Kidney capillary endothelial cell (primary cell): ENCODE measurements at regions not wholly inside any gene's neighbourhood (a gene's known extent, or its start where the extent isn't known, plus 50 kb on each side); places are given as distances from the start of the nearest gene placed in this dataset.

Experiments used
- DNase-seq: peaks from one replicate; pipeline ENCODE4 v3.0.0-alpha.2; 2018; ENCODE audit warnings: low spot score

DNA sequence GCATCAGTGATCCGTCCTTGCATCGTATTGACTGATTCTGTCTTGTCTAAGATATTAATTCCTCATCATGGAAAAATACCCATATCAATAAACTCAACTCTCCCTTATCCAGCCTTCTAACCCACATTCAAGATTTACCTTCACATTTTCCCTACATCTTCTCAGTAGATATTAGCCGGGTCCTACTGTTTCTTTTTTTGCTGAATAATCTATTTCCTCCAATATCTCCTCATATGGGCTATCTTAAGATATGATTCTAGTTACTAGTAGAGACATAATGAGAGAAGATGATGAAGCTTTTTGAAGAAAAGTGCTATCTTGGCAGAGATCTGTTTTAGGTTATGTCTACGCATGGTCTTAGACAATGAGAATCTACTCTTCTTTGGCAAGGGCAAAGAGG is 785.8 kb downstream of the BRINP1 start:
- DNase-seq: no peak

DNA sequence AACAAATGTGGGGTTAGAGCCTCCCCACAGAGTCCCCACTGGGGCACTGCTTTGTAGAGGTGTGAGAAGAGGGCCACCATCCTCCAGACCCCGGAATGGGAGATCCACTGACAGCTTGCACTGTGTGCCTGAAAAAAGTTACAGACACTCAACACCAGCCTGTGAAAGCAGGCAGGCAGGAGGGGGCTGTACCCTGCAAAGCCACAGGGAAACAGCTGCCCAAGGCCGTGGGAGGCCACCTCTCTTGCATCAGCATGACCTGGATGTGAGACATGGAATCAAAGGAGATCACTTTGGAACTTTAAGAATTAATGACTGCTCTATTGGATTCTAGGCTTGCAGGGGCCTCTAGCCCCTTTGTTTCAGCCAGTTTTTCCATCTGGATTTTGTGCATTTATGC is 782.3 kb downstream of the BRINP1 start:
- no peak for DNase-seq

DNA sequence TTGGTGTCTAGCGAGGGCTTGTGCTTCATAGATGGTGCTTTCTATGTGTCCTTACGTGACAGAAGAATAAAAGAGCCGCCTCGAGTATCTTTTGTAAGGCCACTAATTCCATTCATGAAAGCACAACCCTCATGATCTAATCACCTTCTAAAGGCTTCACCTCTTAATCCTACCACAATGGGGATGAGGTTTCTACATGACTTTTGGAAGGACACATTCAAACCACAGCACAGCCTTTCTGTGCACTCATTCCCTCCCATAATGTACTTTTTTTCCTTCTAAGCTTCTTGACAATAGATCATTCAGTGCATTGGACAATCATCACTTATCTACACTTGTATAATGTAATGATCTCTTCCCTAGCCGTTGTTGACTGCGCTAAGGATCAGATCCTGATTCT is 774.8 kb downstream of the BRINP1 start:
- no peak for DNase-seq

DNA sequence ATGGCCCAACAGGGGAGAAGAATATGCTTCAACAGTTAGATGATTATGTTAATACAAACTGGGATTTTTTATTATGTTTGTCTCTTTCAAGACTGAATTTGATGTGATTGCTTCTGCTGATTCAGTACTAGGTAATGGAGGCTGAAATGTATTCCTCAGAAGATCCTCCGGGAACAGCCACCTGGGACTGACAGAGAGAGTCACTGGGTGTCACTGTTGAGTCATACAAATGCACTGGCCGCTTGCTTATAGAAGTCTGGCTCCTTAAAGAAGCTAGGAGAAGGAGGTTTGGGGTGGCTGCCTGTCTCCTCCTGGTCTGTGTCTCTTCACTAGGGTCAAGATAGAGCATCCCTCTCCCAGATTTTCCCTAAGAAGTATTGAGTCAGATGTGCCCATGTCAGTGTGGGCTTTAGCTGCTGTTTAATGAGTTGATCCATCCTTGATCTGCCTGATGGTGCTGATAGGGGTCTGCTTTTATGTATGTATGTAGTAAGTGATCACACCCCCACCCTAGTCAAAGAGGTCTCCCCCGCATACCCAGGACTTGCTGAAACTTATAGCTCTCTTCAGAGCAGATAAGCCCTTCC is 773.4 kb downstream of the BRINP1 start:
- DNase-seq: peak; percentile 26

DNA sequence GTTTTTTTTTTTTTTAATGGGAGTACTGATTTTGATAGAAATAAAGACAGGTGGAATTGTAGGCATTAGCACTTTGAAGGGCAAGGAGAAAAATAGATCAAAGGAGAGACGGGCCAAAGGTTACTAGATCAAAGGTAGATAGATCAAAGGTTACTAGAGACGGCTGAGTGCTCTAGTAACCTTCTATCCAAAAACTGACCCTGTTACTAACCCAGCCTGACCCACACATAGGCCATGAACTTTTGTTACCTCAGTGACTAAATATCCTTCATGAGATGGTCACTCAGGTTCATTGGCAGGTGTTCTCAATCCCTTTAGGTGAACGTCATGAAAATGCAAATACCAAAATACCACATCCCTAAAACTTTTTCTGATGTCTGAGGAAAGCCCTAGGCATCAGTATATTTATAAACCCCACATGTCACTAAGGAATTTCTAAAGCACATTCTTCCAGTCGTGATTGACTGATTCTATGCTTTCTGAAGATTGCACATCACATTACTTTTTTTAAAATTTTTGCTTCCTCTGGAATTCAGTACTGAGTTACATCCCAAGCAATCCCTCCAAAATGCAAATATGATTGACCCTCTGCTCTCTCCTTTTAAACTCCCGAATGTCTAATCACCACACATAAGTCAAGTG is 772.7 kb downstream of the BRINP1 start:
- DNase-seq: no peak

DNA sequence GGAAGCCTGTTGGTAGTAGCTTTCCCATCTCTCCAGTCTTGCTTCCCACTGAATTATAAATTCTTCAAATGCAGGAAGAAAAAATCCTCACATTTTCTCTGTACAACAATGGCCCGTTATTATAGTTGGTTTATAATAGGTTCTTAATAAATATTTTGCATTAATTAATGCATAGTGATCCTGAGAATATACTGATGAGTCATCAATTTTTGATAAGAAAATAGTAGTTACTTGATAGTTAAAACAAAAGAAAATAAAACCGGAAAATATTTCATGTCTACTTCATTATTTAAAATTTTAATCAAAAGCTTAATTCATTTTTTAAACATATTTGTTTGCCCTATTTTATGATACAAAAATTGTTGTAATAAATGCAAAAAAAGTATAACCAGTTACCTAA is 762.6 kb downstream of the BRINP1 start:
- DNase-seq: no peak

DNA sequence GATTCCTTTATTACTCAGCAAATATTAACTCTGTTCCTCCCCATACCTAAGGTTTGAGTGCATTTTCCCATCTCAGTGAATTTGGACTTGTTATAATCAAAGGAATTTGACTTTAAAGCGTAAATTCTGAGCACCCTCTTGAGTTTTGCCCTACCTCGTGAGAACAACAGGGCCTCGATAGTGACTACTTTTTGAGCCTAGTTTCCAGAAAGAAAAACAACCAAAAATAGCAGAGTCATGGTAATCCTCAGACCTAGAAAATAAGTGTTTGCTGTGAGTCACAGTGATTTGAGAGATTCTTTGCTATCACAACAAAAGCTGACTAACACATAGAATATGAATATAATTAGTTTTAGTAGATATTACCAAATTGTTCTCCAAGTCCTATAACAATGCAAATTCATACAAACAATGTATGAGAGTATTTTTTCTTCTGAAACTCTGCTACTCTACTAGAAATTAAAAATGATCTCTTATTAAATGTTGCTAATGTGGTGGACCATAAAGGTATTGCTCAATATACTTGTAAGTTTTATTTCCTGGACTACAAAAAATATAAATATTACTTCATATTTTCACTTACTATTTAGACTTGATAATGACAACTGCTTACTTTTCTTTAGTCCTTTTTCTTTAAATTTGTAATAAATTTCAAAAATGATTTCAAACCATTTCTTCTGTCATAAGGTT is 759.7 kb downstream of the BRINP1 start:
- DNase-seq: peak; percentile 57

DNA sequence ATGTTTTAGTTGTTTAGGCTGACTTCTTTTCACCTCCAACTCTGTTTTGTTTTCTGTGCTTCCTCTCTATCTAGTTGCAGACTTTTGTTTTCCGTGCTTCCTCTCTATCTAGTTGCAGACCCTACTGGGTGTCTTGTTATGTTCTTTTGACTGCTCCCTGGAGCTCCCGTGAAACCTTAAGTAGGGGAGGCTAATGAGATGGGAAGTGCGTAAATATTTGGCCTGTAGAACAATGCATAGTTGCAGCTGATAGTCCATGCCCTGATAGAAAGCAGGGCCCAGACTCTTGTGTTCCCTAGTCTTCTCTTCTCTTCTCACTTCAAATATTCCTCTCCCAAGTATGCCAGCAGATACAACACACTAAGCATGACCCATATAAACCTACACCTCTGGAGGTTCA is 757.0 kb downstream of the BRINP1 start:
- DNase-seq: no peak

DNA sequence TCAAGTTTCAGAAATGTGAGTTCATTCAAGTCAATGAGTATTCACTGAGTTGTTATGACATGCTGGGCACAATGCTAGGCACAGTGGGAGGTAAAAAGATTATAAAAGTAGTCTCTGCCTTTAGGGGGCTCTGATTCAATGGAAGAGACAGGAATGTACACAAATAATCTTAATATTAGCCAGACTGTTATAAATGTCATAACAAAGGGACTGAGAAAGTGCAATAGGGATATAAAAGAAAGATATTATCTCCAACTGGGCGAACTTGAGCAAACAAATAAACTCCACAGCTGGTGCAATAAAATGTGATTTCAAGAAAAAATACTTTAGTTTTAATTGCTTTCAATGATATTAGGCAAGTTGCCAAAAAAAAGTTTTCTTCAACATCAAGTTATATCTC is 755.2 kb downstream of the BRINP1 start:
- no peak for DNase-seq

DNA sequence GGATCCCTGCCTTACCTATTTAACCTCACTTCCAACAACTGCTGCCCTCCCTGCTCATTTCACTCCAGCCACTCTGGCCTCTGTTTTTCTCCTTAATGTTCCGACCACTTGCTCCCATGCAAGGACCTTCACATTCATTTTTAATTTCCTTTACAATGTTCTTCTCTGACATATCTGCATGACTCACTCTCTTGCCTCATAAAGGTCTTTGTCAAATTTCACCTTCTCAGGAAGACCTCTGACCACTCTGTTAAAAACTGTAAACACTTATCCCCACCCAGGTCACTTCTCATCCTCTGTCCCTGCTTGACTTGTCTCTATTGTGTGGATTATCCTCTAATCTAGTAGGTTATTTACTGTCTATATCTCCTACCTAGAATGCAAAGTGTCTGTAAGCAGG is 751.2 kb downstream of the BRINP1 start:
- no peak for DNase-seq

DNA sequence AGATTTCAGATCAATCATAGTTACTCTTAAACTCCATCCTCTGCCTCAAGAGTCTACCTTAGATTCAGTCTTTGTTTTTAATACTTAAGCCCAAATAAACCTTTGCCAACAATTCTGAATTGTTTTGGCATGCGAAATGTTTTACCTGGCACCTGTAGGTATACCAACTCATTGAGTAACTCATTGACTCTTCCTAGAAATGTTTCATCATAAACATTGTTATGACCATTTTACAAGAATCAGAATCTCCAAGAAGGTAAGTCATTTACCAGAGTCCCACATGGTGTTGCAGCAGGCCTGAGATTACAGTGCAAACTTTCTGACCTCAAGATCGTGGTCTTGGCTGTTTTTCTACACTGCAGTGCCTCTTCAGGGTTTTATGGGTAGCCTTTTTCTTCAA is 750.4 kb downstream of the BRINP1 start:
- DNase-seq: no peak

DNA sequence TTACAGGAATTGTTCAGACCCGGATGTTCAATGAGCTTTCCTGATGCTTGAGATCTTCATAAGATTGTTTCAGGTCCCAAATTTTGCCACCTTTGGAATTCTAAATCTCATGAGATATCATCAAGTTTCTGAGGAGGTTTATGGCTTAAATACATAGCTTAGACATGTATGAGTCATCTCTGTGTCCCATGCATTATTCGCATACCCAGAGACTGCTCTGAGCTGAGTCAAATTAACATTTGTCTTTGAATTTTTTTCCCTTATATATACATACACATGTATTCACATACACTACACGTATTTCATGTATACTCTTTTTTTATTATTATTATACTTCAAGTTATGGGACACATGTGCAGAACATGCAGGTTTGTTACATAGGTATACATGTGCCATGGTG is 744.6 kb downstream of the BRINP1 start:
- no peak for DNase-seq

DNA sequence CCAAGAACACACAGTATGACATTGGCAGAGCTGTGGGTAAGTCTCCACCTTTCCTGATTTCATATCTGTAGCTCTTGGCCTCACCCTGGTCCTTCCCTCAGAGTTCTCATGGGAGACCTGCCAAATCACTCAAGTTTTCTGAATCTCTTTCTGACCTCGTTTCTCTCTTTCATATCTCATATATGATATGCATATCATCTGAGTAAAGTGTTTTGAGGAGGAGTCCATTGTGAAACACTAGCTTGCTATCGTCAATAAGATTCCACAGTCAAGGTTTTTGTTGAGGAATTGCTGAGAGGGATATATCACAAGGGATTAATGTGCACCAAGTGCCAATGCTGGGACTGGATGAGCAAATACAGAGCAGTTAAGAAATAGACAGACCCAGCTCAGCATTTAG is 739.2 kb downstream of the BRINP1 start:
- DNase-seq: no peak

DNA sequence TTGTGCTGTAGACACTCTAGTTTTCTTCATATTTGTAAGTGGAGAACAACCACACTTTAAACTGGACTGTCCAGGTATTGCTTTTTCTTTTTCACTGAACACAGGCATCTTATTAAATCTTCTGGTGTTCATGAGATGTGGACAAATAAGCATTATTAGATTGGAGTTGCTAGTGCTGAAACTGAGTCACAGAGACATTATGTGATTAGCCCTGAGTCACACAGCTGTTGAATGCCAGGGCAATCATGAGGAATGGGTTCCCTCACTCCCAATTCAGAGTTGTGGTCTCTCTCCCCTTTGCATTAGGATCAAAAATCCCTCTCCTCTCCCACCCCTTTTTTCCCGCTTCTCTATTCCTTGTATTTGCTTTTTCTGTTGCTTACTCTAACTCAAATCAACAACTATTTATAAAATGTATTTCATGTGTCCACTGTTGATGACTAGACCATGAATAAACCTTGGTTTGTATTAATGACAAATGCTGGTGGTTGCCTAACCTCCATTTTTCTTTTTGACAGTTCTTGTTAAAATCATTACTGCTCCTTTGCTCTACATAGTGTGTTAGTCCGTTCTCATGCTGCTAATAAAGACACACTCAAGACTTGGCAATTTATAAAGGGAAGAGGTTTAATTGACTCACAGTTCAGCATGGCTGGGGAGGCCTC is 738.2 kb downstream of the BRINP1 start:
- no peak for DNase-seq

DNA sequence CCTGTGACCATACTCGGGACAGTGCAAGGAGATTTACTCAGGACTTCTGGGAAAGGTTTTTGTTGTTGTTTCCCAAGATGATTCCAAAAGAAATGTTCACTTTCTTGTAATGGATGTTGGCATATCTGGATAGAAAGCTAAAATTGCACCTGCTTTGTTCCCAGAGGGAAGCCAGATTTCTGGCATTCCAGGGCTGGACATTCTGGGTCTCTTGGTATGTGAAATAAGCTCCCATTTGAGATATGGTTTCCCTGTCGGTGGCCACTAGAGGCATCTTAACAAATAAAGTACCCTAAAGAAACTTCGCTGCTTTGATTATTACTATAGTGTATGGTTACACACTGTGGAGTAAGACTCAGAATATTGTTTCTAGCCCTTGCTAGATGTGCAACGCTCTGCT is 737.3 kb downstream of the BRINP1 start:
- DNase-seq: no peak

DNA sequence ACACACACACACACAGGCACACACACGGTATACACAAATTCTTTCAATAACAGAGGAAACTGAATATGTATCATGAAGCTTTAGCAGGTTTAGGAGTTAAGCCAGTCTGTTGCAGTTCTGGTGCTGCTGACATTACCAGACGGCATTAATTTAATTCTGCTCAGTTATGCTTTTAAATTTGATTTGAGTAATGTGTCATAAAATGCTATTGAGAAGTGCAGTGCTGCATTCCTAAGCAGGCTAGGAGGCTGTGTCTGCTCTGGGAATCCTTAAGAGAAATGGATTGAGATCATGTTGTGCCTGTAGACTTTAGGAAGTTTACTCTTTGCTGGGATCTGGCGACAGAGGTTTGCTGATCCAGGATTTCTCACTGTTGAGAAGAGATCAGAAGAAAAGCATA is 733.8 kb downstream of the BRINP1 start:
- DNase-seq: no peak

DNA sequence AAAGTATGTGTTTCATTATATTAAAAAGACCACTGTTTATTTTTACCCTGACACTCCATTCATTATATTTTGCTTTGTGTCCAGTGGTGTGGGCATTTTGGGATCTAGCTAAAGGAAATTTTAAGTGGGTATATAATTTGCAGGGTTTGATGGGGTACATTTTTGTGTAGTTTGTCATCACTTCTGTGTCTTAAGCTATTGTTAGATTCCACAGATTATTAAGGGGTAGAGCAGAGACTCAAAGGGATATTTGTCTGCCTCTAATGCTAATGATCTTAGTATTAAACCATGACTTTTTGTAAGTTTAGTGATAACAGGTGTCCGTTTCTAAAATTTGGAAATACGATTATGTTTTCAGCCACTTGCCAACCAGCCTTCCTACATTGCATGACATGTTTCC is 731.6 kb downstream of the BRINP1 start:
- no peak for DNase-seq

DNA sequence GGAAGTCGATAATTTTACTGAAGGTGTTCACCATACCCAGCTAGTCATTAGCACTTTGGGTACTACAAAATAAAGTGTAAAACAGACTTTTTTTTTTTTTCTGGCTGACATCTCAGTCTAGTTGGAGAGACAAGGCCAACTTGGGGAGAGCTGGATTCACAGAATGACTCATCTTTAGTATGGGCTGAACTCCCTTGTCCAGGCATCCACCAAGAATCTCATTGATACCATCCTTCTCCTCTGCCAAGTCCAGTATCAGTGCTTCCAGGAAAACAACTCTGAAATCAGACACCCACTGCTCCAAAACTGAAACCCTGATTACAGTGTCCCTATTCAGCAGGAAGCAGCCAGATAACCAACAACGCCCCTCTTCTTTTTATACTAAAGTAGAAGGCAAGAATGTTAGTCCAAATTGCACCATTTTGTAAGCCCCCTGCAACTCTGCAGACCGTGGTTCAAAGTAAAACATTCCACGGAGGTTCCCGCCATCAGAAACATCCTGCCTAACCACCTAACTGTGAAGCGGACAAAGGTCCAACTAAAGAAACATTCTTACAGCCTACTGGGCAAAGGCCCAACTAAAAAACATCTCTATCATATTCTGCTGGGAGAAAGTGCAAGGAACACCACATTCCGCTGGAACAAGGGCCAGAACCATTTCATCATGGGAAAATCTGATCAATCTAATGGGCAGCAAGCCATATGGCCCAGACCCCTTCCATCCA is 728.2 kb downstream of the BRINP1 start:
- DNase-seq: no peak

DNA sequence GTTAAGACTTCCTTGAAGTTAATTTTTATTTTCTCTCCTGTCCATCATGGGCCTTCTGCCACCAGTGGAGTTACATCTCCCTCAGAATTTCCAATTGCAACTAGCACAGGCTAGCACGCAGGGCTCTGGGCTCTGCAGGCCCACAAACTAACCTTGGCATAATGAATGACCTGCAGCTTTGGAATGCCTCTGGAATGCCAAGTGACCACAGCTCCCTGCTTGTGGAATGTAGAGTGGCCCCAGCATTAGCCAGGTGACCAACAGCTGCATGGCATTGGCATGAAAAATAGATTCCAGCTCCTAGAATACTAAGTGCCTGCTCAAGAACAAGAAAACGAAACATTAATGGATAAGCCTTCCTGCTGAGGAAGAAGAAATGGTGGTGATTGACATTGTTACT is 726.1 kb downstream of the BRINP1 start:
- DNase-seq: no peak

DNA sequence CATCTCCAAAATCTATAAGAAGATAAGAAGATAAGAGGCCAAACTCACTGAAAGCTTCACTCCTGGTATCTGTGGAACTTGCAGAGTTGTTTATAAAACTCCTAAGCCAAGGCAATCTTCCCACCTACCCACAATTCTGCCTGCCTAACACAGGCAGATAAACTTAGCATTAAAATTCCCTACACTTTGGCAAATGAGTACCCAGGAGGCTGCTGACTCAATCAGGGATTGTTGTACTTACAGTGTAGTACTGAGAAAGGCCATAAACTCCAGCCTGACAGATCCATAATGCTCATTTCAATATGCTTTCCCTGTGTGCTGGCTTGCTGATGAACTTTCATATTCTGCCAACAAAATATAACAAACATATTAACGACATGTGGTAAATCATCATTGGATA is 725.2 kb downstream of the BRINP1 start:
- DNase-seq: no peak

DNA sequence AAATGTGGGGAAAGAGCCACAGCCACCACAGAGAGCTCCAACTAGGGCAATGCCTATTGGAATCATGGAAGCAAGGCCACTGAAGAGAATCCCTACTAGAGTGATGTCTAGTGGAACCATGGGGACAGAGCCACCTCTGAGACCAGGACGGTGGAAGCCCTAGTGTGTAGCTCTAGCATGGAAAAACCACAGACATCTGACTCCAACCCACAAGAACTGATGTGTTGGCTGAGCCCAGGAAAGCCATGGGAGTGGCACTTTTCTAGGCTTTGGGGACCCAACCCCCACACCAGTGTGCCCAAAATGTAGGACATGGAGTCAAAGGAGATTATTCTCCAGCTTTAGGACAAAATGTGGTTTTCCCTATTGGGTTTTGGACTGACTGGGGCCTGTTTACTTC is 721.9 kb downstream of the BRINP1 start:
- DNase-seq: no peak

DNA sequence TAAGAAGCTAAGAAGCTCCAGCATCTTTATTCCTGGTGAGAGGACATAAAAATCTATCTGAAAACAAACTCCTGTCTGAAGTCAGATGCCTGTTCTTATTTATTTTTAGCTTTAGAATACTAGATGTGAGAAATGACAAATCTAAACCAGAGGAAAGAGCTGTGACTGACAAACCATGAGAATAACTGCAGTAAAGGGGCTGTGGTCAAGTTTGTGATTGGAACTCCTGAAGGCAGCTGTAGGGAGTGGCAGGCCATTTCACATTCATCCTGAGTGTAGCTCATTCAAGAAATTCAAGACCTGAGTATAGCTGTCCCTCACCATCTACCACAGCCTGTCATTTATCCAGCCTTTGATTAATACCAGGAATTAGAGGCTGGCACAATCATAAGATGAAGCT is 718.8 kb downstream of the BRINP1 start:
- no peak for DNase-seq

DNA sequence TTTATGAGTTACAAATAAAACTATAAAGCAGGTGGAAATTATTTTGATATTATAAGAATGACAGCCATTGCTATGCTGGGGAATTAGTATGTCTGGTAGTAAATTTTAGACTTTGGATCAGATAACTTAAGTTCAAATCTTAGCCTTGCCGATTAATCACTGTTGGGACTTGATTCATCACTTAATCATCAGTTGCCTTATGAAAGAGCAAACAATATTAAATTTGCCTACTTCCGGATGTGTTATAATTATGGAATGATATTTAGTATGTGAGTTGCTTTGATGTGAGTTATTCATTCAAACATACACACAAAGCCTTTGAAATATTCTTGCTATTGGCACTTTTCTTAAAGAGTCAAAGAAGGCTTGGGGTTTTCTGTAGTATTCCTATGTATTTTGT is 717.7 kb downstream of the BRINP1 start:
- DNase-seq: no peak
